Calu3 (cell line): ENCODE measurements at regions not wholly inside any gene's neighbourhood (a gene's known extent, or its start where the extent isn't known, plus 50 kb on each side); places are given as distances from the start of the nearest gene placed in this dataset.
A peak's percentile ranks its signal among the peaks of the same experiment; 100 is the strongest.
"Not testable (repeated sequence)": the region's sequence is repeated elsewhere in the genome, so short reads cannot be mapped to it uniquely, and the experiment has no call there.

Source experiments
- BruUV-seq: library from RNA; stranded (reverse); fragments of 400-500 nt; replicated peaks from 2 replicates; lab custom pipeline; 2021; lab: Mats Ljungman, UMichigan
- CTCF ChIA-PET: fragments of 300-600 bp; sonication (Branson Sonifier 250); formaldehyde crosslinking; loops from one replicate; lab custom pipeline; 2022; ENCODE audit warnings: antibody characterized with exemption; lab: Charles Lee
- DNase-seq: peaks from one replicate; pipeline ENCODE4 v3.0.0; 2022
- H3K27ac Mint-ChIP-seq: one replicate; pipeline ENCODE4 v1.8.0; 2022; ENCODE audit warnings: mixed read lengths; ENCODE audit not compliant: unreplicated experiment
- H3K27me3 Mint-ChIP-seq: one replicate; pipeline ENCODE4 v1.8.0; 2022; ENCODE audit warnings: mixed read lengths; ENCODE audit not compliant: unreplicated experiment
- H3K36me3 Mint-ChIP-seq: one replicate; pipeline ENCODE4 v1.8.0; 2022; ENCODE audit warnings: mild to moderate bottlenecking, moderate library complexity, mixed read lengths; ENCODE audit not compliant: insufficient read depth, unreplicated experiment
- H3K4me1 Mint-ChIP-seq: one replicate; pipeline ENCODE4 v1.8.0; 2022; ENCODE audit warnings: mild to moderate bottlenecking, low read depth, mixed read lengths; ENCODE audit not compliant: unreplicated experiment
- H3K4me3 Mint-ChIP-seq: one replicate; pipeline ENCODE4 v1.8.0; 2022; ENCODE audit warnings: mild to moderate bottlenecking, low read depth, moderate library complexity, mixed read lengths; ENCODE audit not compliant: unreplicated experiment
- H3K9me3 Mint-ChIP-seq: one replicate; pipeline ENCODE4 v1.8.0; 2022; ENCODE audit warnings: low read depth, mixed read lengths; ENCODE audit not compliant: unreplicated experiment
- intact Hi-C: fragments of 100-400 bp; cut with micrococcal nuclease; formaldehyde crosslinking; loops from one replicate; pipeline ENCODE4 v1.10.0; 2022; ENCODE audit not compliant: unreplicated experiment
- TF ChIP-seq, protein P1 (sequence below): fragments of 200-600 bp; IDR thresholded peaks from one replicate; pipeline ENCODE4 v1.8.0; 2022; ENCODE audit warnings: antibody characterized with exemption; ENCODE audit not compliant: unreplicated experiment

DNA sequence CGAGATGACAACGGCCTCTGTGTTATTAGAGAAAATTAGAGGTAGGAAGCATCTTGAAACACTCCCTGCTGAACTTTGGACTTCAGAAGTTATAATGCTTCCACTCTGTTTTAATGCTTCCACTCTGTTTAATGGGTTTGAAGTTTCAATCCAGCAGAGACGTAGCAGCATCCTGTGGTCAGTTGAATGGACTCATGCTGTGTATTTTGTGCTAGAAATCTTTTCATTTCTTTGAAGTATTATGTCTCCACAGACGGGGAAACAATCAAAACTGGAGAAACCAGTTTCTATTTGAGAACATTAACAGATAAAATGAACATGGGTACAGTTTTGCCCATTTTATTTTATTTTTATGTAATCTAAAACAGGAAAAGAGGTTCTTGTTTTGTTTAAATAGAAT lies 1736.2 kb downstream of the SLITRK5 start:
- intact Hi-C loops: no loop called here
- H3K36me3 Mint-ChIP-seq: no peaks in the 10 kb centered on the region
- H3K4me1 Mint-ChIP-seq: no peaks in the 10 kb centered on the region
- TF ChIP-seq, protein P1, sequence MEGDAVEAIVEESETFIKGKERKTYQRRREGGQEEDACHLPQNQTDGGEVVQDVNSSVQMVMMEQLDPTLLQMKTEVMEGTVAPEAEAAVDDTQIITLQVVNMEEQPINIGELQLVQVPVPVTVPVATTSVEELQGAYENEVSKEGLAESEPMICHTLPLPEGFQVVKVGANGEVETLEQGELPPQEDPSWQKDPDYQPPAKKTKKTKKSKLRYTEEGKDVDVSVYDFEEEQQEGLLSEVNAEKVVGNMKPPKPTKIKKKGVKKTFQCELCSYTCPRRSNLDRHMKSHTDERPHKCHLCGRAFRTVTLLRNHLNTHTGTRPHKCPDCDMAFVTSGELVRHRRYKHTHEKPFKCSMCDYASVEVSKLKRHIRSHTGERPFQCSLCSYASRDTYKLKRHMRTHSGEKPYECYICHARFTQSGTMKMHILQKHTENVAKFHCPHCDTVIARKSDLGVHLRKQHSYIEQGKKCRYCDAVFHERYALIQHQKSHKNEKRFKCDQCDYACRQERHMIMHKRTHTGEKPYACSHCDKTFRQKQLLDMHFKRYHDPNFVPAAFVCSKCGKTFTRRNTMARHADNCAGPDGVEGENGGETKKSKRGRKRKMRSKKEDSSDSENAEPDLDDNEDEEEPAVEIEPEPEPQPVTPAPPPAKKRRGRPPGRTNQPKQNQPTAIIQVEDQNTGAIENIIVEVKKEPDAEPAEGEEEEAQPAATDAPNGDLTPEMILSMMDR: no peak
- H3K27me3 Mint-ChIP-seq: no peaks in the 10 kb centered on the region
- no peaks in the 10 kb centered on the region for H3K9me3 Mint-ChIP-seq
- DNase-seq: no peak
- H3K27ac Mint-ChIP-seq: no peak overlapping the region
- CTCF ChIA-PET: no interaction called here
- no peak overlapping the region for H3K4me3 Mint-ChIP-seq
- BruUV-seq: no TSS peak

DNA sequence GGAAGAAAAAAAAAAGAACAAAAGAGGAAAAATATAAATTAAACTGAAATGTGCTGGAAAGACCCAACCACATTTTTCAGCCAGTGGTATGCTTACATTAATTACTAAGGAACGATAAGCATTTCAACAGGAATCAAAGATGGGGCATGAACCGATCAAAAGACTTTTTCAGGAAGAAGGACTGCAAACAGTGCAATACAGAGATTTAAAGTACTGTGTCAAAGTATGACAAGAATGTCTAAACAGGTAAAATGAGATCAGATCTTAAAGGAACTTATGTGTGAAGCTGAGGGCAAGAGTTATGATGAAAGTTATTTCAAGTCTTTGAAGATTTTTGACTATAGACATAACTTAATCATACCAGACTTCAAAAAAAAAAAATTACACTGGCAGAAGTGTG lies 1761.8 kb downstream of the SLITRK5 start:
- peak overlapping the region; percentile 58 for H3K27ac Mint-ChIP-seq
- H3K27me3 Mint-ChIP-seq: no peaks in the 10 kb centered on the region
- no peaks in the 10 kb centered on the region for H3K9me3 Mint-ChIP-seq
- no peak for DNase-seq
- intact Hi-C loops: no loop called here
- no TSS peak for BruUV-seq
- no peaks in the 10 kb centered on the region for H3K36me3 Mint-ChIP-seq
- H3K4me1 Mint-ChIP-seq: peaks cover 12% of the 10 kb centered on the region
- TF ChIP-seq, protein P1: no peak
- CTCF ChIA-PET: no interaction called here
- H3K4me3 Mint-ChIP-seq: no peak overlapping the region

DNA sequence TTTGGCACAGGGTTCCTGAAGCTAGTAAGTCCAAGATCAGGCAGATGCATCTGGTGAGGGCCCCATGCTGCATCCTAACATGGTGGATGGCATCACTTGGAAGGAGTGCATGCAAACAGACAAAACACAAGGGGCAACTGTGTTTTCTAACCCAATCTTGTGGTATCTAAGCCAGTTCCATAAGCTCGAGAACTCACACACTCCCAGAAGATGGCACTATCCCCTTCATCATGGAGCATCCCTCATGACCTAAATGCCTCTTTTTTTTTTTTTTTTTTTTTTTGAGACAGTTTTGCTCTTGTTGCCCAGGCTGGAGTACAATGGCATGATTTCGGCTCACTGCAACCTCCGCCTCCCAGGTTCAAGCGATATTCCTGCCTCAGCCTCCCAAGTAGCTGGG lies 1763.5 kb downstream of the SLITRK5 start:
- H3K27ac Mint-ChIP-seq, BruUV-seq, H3K4me3 Mint-ChIP-seq, intact Hi-C loops, H3K27me3 Mint-ChIP-seq, H3K9me3 Mint-ChIP-seq, CTCF ChIA-PET, H3K36me3 Mint-ChIP-seq, DNase-seq: not testable (repeated sequence)
- peaks cover 12% of the 10 kb centered on the region for H3K4me1 Mint-ChIP-seq

DNA sequence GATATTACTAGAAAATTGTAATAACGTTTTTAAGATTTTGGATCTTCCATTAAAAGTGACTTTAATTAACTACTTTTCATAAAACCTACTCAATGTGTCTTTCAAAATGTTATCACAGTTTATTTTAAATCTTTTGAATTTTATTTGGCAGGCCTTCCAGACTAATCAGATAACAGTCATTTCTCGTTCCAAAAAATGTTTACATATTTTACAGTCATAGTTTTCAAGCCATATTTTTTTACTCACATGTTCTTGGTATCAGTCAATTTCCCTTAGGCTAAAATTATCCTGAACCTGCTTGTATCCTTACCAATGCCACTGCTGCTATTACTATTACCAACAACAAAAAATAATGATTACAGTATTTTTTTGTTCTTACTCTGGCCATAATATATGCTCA lies 1783.5 kb downstream of the SLITRK5 start:
- Mint-ChIP-seq H3K9me3 (no peaks in the 10 kb centered on the region), H3K27me3 (no peaks in the 10 kb centered on the region), H3K36me3 (no peaks in the 10 kb centered on the region), H3K4me3 (no peak overlapping the region), H3K4me1 (no peaks in the 10 kb centered on the region), H3K27ac (no peak overlapping the region)
- no peak for DNase-seq
- CTCF ChIA-PET: no interaction called here
- TF ChIP-seq, protein P1: no peak
- intact Hi-C loops: no loop called here
- BruUV-seq: no TSS peak

DNA sequence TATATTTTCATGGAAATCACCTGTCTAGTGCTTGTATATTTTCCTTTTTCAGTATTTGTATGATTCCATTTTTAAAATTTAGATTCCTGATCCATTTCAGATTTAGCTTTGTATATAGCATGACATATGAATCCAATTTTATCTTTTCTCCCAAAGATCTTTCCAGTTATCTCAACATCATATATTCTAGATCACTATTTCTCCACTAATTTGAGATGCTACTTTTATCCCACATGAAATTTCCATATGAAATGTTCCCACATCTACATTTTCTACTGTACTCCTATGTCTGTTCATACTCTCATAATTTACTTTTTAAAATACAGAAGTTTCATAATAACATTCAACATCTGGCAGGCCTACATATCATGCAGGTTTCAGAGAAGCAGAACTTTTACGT lies 1784.1 kb downstream of the SLITRK5 start:
- no peaks in the 10 kb centered on the region for H3K27me3 Mint-ChIP-seq
- TF ChIP-seq, protein P1: no peak
- CTCF ChIA-PET: no interaction called here
- H3K27ac Mint-ChIP-seq: no peak overlapping the region
- intact Hi-C loops: no loop called here
- no peaks in the 10 kb centered on the region for H3K4me1 Mint-ChIP-seq
- no TSS peak for BruUV-seq
- no peak overlapping the region for H3K4me3 Mint-ChIP-seq
- no peaks in the 10 kb centered on the region for H3K36me3 Mint-ChIP-seq
- no peak for DNase-seq
- no peaks in the 10 kb centered on the region for H3K9me3 Mint-ChIP-seq
